Chondrocyte (in vitro differentiated cells): ENCODE measurements at regions not wholly inside any gene's neighbourhood (a gene's known extent, or its start where the extent isn't known, plus 50 kb on each side); places are given as distances from the start of the nearest gene placed in this dataset.
"Not testable (repeated sequence)": the region's sequence is repeated elsewhere in the genome, so short reads cannot be mapped to it uniquely, and the experiment has no call there.

Experiments used
- DNase-seq: peaks from one replicate; pipeline ENCODE4 v3.0.0; 2021; ENCODE audit warnings: mixed read lengths, low spot score
- H3K27ac Mint-ChIP-seq: one replicate; pipeline ENCODE4 v1.8.0; 2021; ENCODE audit warnings: mild to moderate bottlenecking, moderate library complexity, mixed read lengths; ENCODE audit not compliant: unreplicated experiment
- H3K27me3 Mint-ChIP-seq: 2 replicates; pipeline ENCODE4 v1.8.0; 2021; ENCODE audit warnings: low read depth, mixed read lengths
- H3K36me3 Mint-ChIP-seq: 2 replicates; pipeline ENCODE4 v1.8.0; 2021; ENCODE audit warnings: low read depth, mixed read lengths
- H3K4me1 Mint-ChIP-seq: 2 replicates; pipeline ENCODE4 v1.8.0; 2021; ENCODE audit warnings: low read depth, mild to moderate bottlenecking, mixed read lengths
- H3K4me3 Mint-ChIP-seq: one replicate; pipeline ENCODE4 v1.8.0; 2021; ENCODE audit warnings: mild to moderate bottlenecking, moderate library complexity, mixed read lengths; ENCODE audit not compliant: unreplicated experiment
- H3K9me3 Mint-ChIP-seq: 2 replicates; pipeline ENCODE4 v1.8.0; 2021; ENCODE audit warnings: low read depth, mixed read lengths
- TF ChIP-seq, protein P1 (sequence below): fragments of 200-600 bp; sonication (generic); IDR thresholded peaks from 2 replicates; pipeline ENCODE4 v1.5.0; 2021; ENCODE audit warnings: antibody characterized with exemption, mild to moderate bottlenecking, moderate library complexity

DNA sequence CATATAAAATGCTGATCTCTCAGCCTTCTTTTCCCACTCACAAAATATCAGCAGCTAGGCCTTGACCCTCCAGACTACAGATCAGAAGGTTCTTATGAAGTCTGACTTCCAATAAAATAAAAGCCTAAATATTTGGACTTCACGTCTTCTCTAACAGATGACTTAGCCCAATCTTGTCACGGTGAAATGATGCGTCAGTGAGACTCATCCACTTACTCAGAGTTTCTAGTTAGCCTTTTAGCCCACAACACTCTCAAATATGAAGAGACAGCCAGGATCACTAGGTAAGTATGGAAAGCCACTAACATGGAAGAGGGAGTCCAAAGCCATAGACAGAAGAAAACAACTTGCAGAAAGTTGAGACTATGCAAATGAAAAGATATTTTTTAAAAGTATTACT, 601.2 kb downstream of the PYDC2 start:
- Mint-ChIP-seq H3K27ac (no peak overlapping the region), H3K4me3 (no peak overlapping the region), H3K36me3 (no peaks in the 10 kb centered on the region), H3K27me3 (peaks cover 2% of the 10 kb centered on the region), H3K4me1 (peaks cover 12% of the 10 kb centered on the region), H3K9me3 (no peaks in the 10 kb centered on the region)
- no peak for DNase-seq
- TF ChIP-seq, protein P1, sequence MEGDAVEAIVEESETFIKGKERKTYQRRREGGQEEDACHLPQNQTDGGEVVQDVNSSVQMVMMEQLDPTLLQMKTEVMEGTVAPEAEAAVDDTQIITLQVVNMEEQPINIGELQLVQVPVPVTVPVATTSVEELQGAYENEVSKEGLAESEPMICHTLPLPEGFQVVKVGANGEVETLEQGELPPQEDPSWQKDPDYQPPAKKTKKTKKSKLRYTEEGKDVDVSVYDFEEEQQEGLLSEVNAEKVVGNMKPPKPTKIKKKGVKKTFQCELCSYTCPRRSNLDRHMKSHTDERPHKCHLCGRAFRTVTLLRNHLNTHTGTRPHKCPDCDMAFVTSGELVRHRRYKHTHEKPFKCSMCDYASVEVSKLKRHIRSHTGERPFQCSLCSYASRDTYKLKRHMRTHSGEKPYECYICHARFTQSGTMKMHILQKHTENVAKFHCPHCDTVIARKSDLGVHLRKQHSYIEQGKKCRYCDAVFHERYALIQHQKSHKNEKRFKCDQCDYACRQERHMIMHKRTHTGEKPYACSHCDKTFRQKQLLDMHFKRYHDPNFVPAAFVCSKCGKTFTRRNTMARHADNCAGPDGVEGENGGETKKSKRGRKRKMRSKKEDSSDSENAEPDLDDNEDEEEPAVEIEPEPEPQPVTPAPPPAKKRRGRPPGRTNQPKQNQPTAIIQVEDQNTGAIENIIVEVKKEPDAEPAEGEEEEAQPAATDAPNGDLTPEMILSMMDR: no peak

DNA sequence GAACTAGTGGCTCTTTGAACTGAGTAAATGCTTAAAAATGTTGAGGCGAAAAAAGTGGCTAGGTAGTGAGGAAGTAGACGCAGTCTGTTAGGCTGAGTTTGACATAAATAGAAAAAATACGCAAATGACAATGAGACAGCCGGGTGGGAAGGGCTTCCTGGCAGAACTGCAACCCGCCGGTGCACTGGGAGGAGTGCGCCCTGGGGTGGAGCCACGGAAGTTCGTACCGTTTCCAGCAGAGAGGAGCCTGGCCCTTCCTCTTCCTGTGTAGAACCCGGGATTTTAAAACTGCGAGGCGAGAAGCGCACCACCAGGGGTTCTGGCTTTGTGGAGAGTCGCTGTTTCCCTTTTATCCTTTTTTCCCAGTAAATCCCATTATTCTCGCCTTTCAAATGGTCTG, 602.6 kb downstream of the PYDC2 start:
- peak overlapping the region; percentile 61 for H3K4me3 Mint-ChIP-seq
- H3K36me3 Mint-ChIP-seq: no peaks in the 10 kb centered on the region
- TF ChIP-seq, protein P1: no peak
- no peak overlapping the region for H3K27ac Mint-ChIP-seq
- peaks cover 12% of the 10 kb centered on the region for H3K4me1 Mint-ChIP-seq
- peaks cover 2% of the 10 kb centered on the region for H3K27me3 Mint-ChIP-seq
- H3K9me3 Mint-ChIP-seq: no peaks in the 10 kb centered on the region
- DNase-seq: no peak

DNA sequence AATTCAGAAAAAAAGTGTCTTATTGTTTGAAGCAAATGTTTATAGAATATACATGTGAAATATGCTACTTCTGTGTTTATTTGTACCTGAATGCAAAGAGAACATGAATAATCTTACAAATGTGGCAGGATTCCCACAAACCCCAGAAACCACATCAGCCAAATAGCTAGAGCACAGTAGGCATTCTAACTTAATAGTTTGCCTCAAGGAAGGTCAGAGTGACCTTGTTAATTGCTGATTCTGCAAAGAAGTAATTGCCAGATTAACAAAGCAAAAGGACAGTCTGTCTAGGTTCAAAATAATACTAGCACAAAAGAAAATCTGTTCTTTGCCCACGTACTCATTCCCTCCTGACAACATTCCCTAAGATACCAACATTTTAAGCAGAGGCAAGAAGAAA, 604.0 kb downstream of the PYDC2 start:
- Mint-ChIP-seq H3K36me3 (no peaks in the 10 kb centered on the region), H3K4me1 (peaks cover 12% of the 10 kb centered on the region), H3K27ac (no peak overlapping the region), H3K27me3 (peaks cover 2% of the 10 kb centered on the region), H3K4me3 (no peak overlapping the region), H3K9me3 (no peaks in the 10 kb centered on the region)
- TF ChIP-seq, protein P1: no peak
- no peak for DNase-seq

DNA sequence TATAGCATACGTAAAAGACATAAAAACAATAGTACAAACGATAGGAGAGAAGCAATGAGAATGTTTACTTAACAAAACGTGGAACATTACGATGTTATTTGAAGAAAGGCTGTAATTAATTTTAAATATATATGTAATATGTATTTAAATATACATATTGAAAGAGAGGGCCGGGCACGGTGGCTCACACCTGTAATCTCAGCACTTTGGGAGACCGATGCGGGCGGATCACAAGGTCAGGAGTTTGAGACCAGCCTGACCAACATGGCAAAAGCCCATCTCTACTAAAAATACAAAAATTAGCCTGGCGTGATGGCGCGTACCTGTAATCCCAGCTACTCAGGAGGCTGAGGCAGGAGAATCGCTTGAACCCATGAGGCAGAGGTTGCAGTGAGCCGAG, 605.3 kb downstream of the PYDC2 start:
- H3K4me1 Mint-ChIP-seq: peaks cover 12% of the 10 kb centered on the region
- H3K4me3 Mint-ChIP-seq, H3K9me3 Mint-ChIP-seq, H3K36me3 Mint-ChIP-seq, DNase-seq, H3K27ac Mint-ChIP-seq, H3K27me3 Mint-ChIP-seq: not testable (repeated sequence)

DNA sequence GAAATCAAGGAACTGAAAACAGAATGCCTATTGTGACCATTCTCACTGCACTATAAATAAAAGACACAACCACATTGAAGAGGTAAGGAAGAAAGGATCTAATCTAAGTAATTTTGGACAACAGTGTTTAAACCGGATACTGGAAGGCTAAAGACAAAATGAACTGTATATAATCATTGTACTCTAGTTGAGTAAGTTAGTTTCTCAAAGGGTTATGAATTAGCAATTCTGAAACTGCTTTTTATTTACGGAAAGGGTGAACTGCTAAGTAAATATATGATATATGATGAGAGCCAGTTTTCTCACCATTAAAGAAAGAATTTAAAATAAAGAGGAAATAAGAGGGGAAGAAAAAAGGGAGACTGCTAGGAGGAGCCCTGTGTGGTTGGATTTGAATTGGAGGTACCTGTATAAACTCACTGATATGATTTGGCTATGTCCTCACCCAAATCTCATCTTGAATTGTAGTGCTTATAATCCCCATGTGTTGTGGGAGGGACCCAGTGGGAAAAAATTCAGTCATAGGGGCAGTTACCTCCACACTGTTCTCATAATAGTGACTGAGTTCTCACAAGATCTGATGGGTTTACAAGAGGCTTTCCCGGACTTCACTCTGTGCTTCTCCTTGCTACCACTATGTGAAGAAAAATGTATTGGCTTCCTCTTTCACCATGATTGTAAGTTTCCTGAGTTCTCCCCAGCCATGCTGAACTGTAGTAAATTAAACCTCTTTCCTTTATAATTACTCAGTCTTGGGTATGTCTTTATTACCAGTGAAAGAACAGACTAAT, 607.7 kb downstream of the PYDC2 start:
- H3K27me3 Mint-ChIP-seq: peaks cover 3% of the 10 kb centered on the region

More for the DNA sequence above, 607.7 kb downstream of the PYDC2 start:
- Mint-ChIP-seq H3K9me3 (no peaks in the 10 kb centered on the region), H3K4me3 (no peak overlapping the region), H3K27ac (no peak overlapping the region), H3K4me1 (peaks cover 8% of the 10 kb centered on the region), H3K36me3 (no peaks in the 10 kb centered on the region)
- TF ChIP-seq, protein P1: no peak
- no peak for DNase-seq
